ENCODE measurements at regions not wholly inside any gene's neighbourhood (a gene's known extent, or its start where the extent isn't known, plus 50 kb on each side); places are given as distances from the start of the nearest gene placed in this dataset.
"Not testable (repeated sequence)": the region's sequence is repeated elsewhere in the genome, so short reads cannot be mapped to it uniquely, and the experiment has no call there.

DNA sequence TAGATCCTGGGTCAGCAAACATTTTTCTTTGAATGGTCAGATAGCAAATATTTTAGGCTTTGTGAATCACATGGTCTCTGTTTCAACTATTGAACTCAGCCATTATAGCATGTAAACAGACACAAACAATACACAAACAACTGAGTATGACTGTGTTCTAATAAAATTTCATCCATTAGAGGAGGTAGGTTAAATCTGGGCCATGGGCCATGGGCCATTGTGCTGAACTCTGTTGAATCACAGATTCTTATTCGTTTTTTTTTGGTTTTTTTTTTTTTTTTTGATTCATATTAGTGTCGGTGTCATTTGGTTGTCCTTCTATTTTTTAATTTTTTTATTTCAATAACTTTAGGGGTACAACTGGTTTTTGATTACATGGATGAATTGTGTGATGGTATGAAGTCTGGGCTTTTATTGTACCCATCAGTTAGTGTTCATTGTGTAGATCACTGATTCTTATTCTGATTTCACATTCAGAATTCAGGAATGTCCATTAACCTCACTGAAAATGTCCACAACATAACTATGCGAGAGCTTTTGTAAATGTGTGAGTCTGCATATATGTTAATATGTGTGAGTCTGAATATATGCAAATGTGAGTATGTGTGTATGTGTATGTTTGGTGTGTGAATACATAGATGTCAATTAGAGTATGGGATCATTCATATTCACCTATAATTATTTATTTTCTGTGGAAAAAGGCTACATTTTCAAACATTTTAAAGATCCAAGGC, 443.7 kb upstream of the GRM3 start:
- DNase-seq: no peak

DNA sequence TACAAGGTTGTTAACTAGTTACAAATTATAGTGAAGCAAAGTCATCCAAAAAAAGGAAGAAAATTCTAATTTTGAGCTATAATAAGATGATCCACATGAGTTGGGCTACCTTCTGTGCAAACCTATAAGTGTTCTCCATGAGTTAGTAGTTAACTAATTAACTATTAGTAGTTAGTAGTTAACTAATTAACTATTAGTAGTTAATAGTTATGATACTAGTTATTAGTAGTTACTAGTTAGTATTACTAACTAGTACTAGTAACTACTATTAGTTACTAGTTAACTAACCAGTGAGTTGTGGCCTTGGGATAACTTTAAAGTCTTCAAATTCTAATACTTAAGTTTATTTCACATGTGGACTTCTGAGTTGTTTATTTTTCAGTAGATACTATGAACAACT, 453.4 kb upstream of the GRM3 start:
- no peak for DNase-seq

GRCh38 chr7:86181474-86181873, 462.2 kb upstream of the GRM3 start:
- no peak for DNase-seq

GRCh38 chr7:86164827-86165226, 478.9 kb upstream of the GRM3 start:
- DNase-seq: no peak

DNA sequence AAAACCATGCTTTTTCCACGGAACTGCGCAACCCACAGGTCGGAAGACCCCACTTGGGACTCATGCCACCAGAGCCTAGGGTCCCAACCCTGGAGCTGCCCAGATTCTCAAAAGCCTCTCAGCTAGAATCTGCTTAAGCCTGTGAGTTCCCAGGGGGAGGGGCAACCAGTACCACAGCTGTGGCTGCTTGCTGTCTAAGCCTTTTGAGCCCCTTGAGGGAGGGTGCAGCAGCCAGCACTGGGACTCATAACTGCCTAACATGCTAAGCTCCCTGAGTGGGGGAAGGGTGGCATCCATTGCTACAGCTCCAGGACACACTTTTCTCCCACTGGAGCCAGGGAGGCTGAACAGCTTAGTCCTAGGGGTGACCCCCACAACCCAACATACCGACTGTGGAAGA, 485.6 kb upstream of the GRM3 start:
- DNase-seq: no peak

DNA sequence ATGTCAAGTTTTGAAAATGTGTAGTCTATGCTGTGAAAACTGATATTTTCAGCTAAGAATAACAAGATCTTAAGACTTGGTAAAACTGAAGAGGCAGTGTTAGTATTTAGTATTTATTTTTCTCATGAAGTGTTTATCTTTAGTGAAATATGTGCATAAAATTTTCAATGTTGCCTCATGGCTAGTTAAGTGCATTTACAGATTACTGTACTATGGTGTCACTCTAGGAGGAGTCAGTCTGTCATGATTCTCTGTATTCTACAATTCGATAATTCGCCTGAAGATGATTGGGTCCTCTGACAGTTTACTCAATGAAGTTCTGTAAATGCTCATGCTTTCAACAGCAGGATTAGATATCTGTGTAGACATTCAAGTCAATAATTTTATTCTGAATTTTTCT, 488.1 kb upstream of the GRM3 start:
- DNase-seq: no peak

GRCh38 chr7:86152926-86153325, 490.8 kb upstream of the GRM3 start:
- DNase-seq: no peak

DNA sequence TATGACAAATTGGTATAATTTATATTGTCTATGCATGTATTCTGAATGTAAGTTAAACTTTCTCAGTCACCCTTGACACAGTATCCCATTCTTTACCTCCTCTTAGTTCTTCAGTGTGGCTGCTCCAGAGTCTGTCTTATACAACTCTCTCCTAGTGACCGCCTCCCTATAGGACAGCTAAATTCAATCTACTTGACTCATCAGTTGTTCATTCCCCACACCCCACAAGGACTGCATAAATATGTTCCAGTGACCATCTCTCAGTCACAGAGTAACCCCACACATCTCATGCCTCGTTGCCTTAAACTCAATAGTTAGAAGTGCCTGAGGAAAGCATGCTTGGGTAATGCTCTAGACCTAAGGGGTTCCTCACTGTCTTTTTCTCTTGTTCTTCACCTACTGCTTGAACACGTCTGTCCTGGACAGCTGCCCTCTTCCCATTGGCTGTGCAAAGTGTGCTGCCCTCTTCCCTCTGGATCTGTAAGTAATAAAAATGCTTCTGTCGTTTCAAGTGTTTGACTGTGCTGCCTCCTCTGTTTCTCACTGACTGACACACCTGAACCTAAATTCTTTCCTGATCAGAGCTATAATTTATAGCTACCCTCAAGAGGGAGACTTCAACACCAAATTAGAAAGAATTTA, 494.6 kb upstream of the GRM3 start:
- DNase-seq: no peak

GRCh38 chr7:86148501-86148900, 495.2 kb upstream of the GRM3 start:
- DNase-seq: no peak

- DNase-seq: no peak
These were observed 506.4 kb upstream of the GRM3 start for GRCh38 chr7:86137343-86137742.

- DNase-seq: no peak
These were observed 513.4 kb upstream of the GRM3 start for GRCh38 chr7:86130268-86130667.

- DNase-seq: no peak
These were observed 520.2 kb upstream of the GRM3 start for GRCh38 chr7:86123476-86123875.

- no peak for DNase-seq
These were observed 549.5 kb upstream of the GRM3 start for GRCh38 chr7:86094166-86094669.

DNA sequence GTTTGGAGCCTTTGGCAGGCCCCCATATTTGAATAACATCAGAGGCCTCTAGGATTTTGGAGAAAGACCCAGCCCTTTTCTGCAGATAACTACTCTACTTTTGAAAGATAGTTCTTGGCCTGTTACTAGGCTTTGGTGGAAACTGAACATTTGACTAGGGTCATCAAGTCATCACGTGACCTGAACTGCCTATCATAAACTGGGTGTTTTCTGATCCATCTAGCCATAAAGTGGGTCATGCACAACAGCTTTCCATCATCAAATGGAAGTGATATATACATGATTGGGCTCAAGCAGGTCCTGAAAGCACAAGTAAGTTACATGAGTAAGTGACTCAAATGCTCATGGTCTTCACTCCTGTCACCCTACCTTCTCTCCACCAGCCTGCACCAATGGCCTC, 552.3 kb upstream of the GRM3 start:
- no peak for DNase-seq

GRCh38 chr7:86089455-86089854, 554.3 kb upstream of the GRM3 start:
- no peak for DNase-seq

GRCh38 chr7:86064572-86064971, 579.1 kb upstream of the GRM3 start:
- not testable (repeated sequence) for DNase-seq

DNA sequence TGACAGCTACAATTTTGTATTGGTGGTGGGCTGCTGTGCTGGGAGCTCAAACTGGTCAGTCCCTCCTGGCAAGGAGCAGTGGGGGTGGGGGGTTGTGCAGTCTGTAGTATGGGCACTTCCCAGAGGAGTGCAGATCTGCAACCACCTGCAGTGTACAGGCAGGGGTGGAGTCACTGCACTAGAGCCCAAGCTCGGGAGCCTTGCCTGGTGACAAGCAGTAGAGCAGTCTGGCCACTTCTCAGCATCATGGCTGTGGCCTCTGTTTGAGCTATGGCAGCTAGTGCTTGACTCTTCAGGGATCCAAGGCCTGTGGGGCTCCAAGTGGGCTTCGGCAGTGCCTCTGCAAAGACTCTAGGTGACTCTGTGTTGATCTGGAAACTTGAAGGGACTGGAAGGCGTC, 585.1 kb upstream of the GRM3 start:
- no peak for DNase-seq

GRCh38 chr7:86050918-86051317, 592.8 kb upstream of the GRM3 start:
- DNase-seq: no peak

GRCh38 chr7:86049910-86050309, 593.8 kb upstream of the GRM3 start:
- no peak for DNase-seq

DNA sequence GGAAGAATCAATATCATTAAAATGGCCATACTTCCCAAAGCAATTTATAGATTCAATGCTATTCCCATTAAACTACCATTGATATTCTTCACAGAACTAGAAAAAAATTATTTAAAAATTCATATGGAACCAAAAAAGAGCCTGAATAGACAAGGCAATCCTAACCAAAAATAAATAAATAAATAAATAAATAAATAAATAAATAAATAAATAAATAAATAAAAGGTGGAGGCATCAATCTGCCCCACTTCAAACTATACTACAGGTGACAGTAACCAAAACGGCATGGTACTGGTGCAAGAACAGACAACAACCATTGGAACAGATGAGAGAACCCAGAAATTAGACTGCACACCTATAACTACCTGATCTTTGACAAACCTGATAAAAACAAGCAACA, 598.5 kb upstream of the GRM3 start:
- DNase-seq: not testable (repeated sequence)

- DNase-seq: no peak
These were observed 617.9 kb upstream of the GRM3 start for GRCh38 chr7:86025807-86026206.

GRCh38 chr7:86013662-86014061, 630.0 kb upstream of the GRM3 start:
- peak; percentile 29 for DNase-seq

DNA sequence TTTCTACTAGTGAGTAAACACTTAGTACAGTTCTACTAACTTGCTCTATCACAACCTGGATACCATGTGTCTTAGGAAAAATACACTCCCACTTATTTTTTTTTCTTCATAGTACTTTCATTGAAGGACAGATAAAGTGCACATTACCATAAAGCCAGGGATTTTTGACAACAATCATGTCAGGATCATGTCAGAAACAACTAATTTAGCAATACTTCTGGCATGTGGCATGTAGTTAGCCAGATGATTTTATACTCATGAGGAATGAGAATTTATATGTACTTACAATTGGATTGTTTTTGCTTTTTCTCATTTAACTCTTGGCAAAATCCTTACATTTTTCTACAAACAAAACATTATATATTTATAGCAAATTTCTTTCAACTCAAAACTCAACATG, 630.7 kb upstream of the GRM3 start:
- no peak for DNase-seq

- no peak for DNase-seq
These were observed 634.8 kb upstream of the GRM3 start for GRCh38 chr7:86008898-86009297.

- no peak for DNase-seq
These were observed 636.8 kb upstream of the GRM3 start for GRCh38 chr7:86006909-86007308.
